Retinal pigment epithelial cell (primary cell): ENCODE measurements at regions not wholly inside any gene's neighbourhood (a gene's known extent, or its start where the extent isn't known, plus 50 kb on each side); places are given as distances from the start of the nearest gene placed in this dataset.

Source experiments
- DNase-seq: peaks from one replicate; pipeline ENCODE4 v3.0.0-alpha.2; 2010; ENCODE audit warnings: low read depth
- H3K4me3 ChIP-seq: 2 replicates; pipeline ENCODE4 v1.5.1; 2011; ENCODE audit warnings: mild to moderate bottlenecking, low read length, control low read depth, moderate library complexity
- CTCF ChIP-seq: conservative IDR thresholded peaks from 2 replicates; pipeline ENCODE4 v1.5.1; 2011; ENCODE audit warnings: low read depth, low read length, control low read depth, inconsistent platforms

- no peak overlapping the region for H3K4me3 ChIP-seq
- peak; percentile 16 for TF ChIP-seq CTCF
- DNase-seq, result no peak
Measured at GRCh38 chr16:9695152-9695551, 487.1 kb downstream of the GRIN2A start.
